HG03565 (cell line): ENCODE measurements at regions not wholly inside any gene's neighbourhood (a gene's known extent, or its start where the extent isn't known, plus 50 kb on each side); places are given as distances from the start of the nearest gene placed in this dataset.

Experiments
- ATAC-seq: cut with Tn5 transposase; IDR thresholded peaks from one replicate; pipeline ENCODE4 v1.9.1; 2021; ENCODE audit warnings: mild to moderate bottlenecking, moderate library complexity; ENCODE audit not compliant: unreplicated experiment

DNA sequence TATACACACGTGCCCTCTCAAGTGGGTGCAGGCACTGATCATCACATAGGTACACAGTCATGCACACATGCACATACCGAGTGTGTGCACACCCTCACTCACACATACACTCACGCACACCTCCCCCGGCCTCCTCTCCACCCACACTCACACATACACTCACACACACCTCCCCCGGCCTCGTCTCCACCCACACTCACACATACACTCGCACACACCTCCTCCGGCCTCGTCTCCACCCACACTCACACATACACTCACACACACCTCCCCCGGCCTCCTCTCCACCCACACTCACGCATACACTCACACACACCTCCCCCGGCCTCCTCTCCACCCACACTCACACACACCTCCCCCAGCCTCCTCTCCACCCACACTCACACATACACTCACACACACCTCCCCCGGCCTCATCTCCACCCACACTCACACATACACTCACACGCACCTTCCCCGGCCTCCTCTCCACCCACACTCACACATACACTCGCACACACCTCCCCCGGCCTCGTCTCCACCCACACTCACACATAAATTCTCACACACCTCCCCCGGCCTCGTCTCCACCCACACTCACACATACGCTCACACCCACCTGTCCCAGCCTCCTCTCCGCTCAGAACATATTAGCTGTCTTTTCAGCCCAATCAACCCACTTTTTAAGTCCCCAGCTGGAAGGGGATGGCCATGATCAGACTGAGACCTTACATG is 105.2 kb upstream of the VSTM2B start:
- no peak for ATAC-seq

GRCh38 chr19:29421196-29421545 is 104.6 kb upstream of the VSTM2B start:
- ATAC-seq: no peak

DNA sequence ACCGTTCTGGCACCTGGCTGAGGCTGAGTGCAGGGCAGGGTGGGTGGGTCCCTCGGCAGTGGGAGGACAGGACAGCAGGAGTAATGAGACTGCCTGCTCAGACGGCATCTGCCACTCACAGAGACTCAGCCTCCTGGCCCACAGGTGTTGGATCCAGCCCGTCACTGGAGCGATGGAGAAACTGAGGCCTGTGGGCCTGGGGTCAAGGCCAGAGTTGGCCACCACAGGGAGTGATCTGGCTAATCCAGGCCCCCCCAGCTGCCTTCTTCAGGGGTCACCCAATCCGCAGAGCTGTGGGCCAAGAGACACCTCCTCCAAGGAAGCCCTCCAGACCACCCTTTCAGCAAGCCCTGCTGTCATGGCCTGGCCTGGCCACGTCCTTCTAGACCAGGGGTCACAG is 103.7 kb upstream of the VSTM2B start:
- no peak for ATAC-seq

DNA sequence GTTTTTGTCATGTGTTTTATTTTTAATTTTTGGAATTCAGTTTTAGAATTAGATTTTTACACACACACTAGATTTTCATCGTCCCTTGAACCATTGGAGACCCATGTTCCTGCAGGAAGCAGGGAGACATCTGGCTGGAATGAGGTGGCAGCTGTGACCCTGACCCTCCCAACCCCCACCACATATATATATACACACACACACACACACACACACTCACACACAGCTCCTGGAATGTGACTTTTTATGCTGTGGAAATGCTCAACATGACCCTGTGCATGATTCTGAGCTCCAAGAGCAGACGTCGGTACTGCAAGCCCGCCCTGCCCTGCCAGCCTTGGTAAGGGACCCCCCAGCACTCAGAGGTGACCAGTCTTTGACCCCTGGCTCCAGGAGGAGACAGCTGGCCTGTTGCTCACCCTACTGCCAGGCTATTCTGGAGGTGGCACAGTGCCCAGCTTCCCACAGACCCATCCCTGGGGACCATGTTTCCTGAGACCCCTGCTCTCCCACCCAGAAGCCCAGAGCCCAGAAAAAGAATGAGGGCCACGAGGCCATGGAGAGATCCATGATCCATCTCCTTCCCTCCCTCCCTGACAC is 103.2 kb upstream of the VSTM2B start:
- ATAC-seq: no peak

GRCh38 chr19:29428071-29428470 is 97.7 kb upstream of the VSTM2B start:
- no peak for ATAC-seq

- no peak for ATAC-seq
Observed at GRCh38 chr19:29429021-29429420, 96.8 kb upstream of the VSTM2B start.

DNA sequence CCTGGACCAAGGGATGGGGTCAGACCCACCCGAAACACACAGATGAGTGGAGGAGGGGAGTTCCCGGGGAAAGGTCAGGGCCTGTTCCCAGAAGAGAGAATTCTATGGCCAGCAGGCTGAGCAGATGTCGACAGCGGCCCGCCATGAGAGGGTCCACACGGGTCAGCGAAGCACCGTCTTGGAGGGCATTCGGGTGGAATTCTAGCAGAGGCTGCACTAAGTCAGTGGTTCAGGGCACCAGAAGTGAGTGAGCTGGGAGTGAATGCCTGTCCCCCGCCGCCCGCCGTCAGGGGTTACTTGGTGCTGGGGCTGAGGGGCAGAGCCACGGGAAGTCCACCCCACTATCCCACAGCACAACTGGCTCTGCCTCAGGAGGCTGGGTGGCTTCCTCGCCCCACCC is 96.2 kb upstream of the VSTM2B start:
- ATAC-seq: no peak

GRCh38 chr19:29431332-29431731 is 94.5 kb upstream of the VSTM2B start:
- ATAC-seq: no peak

GRCh38 chr19:29432677-29433076 is 93.1 kb upstream of the VSTM2B start:
- no peak for ATAC-seq

DNA sequence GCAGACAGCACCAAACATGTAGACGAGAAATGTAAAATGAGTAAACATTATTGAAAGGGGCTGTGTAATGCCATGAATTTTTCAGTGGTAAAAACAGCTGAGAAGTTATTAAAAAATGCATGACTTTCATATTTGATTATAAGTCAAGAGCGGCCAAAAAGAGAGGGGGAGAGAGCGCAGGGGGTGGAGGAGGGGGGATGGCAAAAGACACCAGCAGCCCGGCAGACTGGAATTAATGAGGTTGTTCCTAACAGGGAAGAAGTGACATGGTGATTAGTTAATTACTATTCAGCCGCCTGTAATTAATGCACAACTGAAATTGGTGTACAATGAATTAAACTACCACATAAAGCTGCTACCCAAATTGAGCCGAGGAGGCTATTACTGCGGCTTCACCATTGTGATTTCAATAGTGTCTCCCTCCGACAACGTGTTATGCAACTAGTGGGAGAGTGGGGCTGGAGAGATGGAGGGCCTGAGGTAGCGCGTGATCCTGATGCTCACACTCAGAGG is 89.1 kb upstream of the VSTM2B start:
- no peak for ATAC-seq

DNA sequence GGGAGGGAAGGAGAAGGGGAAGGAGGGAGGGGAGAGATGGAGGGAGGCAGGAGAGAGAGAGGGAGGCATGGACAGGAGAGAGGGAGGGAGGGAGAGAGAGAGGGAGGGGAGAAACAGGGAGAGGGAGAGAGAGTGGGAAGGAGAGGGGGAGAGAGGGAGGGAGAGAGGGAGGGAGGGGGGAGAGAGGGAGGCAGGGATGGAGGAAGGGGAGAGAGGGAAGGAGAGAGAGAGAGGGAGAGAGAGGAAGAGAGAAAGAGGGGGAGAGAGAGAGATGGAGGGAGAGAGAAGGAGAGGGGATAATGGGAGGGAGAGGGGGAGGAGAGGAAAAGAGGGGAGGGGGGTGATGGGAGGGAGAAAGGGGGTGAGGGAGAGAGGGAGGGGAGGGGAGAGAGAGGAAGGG is 86.8 kb upstream of the VSTM2B start:
- ATAC-seq: no peak

DNA sequence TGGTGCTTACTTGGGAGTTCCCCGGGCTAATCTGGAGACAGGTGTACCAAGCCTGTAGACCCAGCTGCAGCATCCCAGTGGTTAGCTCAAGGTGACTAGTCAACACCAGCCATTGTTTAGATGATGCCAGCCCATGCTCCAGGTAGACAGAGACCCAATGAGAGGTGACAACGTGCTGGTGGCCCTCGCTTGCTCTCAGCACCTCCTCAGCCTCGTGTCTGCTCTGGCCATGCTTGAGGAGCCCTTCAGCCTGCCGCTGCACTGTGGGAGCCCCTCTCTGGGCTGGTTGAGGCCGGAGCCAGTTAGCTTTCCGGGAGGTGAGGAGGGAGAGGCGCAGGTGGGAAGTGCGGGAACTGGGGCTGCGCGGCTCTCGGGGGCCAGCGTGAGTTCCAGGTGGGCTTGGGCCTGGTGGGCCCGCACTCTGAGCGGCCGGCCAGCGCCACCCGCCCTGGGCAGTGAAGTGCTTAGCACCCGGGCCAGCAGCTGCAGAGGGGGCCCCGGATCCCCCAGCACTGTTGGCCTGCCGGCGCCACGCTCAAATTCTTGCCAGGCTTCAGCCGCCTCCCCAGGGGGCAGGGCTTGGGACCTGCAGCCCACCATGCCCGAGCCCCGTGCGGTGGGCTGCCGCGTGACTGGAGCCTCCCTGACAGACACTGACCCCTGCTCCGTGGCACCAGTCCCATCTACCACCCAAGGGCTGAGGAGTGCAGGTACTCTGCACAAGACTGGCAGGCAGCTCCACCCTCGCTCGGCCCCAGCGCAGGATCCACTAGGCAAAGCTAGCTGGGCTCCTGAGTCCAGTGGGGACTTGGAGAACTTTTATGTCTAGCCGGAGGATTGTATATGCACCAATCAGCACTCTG is 85.9 kb upstream of the VSTM2B start:
- no peak for ATAC-seq

- no peak for ATAC-seq
Observed at GRCh38 chr19:29442094-29442493, 83.7 kb upstream of the VSTM2B start.

DNA sequence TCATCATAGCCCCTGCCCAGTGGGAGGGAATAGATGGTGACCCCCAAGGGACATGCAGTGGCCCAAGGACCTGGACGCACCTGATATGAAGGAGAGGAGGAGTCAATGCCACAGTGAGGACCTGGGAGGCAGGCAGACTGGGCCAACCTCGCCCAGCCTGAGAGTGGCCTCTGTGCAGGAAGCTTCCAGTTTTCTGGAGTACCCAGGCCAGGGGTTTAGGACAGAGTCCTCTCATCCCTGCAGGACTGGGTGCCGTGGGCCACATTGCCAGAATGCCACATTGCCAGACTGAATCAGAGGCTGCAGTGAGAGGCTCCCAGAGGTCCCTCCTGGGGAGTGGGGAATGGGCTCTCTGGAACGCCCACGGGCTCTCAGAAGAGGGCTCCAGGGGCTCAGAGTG is 82.9 kb upstream of the VSTM2B start:
- ATAC-seq: no peak

DNA sequence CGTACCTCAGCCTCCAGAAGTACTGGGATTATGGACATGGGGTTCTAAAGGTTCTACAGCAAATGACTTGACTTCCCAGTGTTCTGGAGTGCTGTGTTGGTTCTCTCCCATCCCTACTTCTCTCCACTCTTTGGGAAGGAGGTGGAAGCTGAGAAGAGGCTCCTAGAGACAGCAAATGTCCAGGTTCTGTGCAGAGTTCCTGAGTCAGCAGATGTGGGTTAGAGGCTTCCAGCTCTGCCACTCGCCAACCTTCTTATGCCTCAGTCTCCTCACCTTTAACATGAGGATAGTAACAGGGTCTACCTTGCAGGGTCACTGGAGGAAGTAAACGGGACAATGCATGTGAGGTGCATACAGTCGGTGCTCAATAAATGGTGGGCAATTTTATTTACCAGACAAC is 80.5 kb upstream of the VSTM2B start:
- no peak for ATAC-seq

DNA sequence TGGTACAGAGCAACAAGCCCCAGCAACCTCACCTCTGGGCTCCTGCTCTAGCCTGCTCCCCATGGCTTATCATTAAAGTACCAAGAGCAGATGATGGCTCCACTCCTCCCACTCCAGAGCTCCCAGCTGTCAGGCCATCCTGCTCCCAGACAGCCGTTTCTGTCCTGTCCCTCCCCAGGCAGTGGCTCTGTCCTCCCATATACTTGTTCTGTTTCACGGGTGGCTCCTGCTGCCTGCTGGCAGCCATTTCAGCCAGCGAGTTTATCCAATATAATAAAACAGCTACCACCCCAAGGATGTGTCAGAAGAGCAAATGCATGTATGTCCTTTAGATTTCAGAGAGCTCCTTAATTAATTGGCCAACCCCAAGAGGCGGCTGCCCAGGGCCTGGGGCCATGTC is 79.4 kb upstream of the VSTM2B start:
- ATAC-seq: no peak

- no peak for ATAC-seq
Observed at GRCh38 chr19:29448046-29448445, 77.7 kb upstream of the VSTM2B start.

GRCh38 chr19:29449371-29449770 is 76.4 kb upstream of the VSTM2B start:
- ATAC-seq: no peak

DNA sequence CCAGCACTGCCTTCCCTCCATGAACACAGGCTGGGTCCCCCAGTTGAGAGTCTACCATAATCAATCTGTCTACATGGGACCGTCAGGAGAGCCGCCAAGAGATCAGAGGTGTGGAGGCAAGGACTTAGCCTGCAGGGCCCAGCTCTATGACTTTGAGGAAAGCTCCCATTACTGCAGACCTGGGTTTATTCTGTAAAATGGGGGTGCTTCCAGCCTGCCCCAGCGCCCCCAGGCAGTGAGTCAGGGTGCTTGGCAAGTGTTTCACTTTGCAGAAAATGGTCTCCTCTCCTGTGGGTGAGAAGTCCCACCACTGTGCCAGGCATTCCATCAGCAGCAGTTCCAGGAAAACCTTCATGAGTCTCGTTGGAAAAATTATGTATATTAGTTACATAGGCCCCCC is 75.5 kb upstream of the VSTM2B start:
- ATAC-seq: no peak

DNA sequence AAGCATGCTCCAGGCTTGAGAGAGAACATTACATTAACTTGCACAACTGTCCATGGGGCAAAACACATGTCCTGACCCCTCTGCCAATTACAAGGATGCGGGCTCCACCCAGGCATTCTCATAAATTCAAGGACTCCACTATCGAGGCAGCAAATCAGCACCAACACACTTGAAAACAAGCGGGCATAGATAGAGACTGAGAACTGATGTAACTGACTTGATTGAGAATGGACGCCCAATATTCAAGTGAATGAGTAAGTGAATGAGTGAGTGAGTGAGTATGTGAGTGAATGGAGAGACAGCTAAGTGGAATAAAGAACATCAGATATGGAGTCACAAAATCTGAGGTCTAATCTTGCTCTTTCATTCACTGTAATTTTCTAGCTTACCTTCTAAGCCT is 75.0 kb upstream of the VSTM2B start:
- no peak for ATAC-seq

DNA sequence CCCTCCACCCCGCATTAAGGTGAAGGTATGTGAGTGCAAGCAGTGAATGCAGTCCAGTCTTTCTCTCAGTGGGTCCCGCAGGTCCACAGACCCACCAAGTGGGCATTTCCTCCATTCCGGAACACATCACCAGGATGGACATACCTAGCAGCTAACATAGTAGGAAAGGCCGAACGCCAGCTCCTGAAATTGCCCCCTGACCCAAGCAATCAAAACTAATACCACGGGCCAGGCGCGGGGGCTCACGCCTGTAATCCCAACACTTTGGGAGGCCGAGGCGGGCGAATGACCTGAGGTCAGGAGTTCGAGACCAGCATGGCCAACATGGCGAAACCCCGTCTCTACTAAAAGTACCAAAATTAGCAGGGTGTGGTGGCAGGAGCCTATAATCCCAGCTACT is 71.7 kb upstream of the VSTM2B start:
- ATAC-seq: no peak

DNA sequence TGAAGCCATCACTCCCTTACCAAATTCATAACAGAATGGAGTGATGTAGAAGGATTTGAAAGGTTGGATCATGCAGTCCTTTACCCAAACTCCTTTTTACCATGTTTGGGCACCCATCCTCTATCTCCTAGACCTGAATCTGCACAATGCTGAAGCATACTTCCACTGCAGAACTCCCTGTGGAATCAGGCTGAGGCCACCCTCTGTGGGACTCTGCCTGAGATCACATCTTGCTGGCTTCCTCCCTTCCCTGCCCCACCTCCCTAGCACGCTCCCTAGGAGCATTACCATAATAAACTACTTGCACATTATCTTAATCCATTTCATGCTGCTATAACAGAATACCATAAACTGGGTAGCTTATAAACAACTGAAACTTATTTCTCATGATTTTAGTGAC is 68.4 kb upstream of the VSTM2B start:
- no peak for ATAC-seq
